Astrocyte of the spinal cord (primary cell): ENCODE measurements at regions not wholly inside any gene's neighbourhood (a gene's known extent, or its start where the extent isn't known, plus 50 kb on each side); places are given as distances from the start of the nearest gene placed in this dataset.

Experiments used
- DNase-seq: peaks from one replicate; pipeline ENCODE4 v3.0.0; 2011; ENCODE audit warnings: low read depth, low spot score
- H3K4me3 ChIP-seq: 2 replicates; pipeline ENCODE4 v1.5.1; 2011; ENCODE audit warnings: low read depth, mild to moderate bottlenecking, low read length, moderate library complexity
- CTCF ChIP-seq: IDR thresholded peaks from 2 replicates; pipeline ENCODE4 v1.5.1; 2012; ENCODE audit warnings: low read depth, mild to moderate bottlenecking, low read length, inconsistent platforms
- in situ Hi-C: cut with HindIII; loops from 2 replicates; pipeline ENCODE4 v1.10.0; 2017; ENCODE audit warnings: low sequenced_read_pairs

- peak; percentile 73 for TF ChIP-seq CTCF
- H3K4me3 ChIP-seq, result no peak overlapping the region
- in situ Hi-C loops, result no loop called here
- DNase-seq, result peak; percentile 84
Observed at GRCh38 chr3:71955240-71956068, 170.5 kb upstream of the PROK2 start.

GRCh38 chr3:71951842-71952241 is 166.9 kb upstream of the PROK2 start:
- H3K4me3 ChIP-seq, result no peak overlapping the region
- TF ChIP-seq CTCF, result no peak
- DNase-seq, result no peak
- in situ Hi-C loops, result no loop called here

- H3K4me3 ChIP-seq, result no peak overlapping the region
- no peak for TF ChIP-seq CTCF
- DNase-seq, result no peak
- in situ Hi-C loops, result no loop called here
Observed at GRCh38 chr3:71951361-71951760, 166.4 kb upstream of the PROK2 start.

GRCh38 chr3:71949442-71949841 is 164.5 kb upstream of the PROK2 start:
- no peak for TF ChIP-seq CTCF
- no peak for DNase-seq
- H3K4me3 ChIP-seq, result no peak overlapping the region
- in situ Hi-C loops, result no loop called here

- H3K4me3 ChIP-seq, result no peak overlapping the region
- no peak for DNase-seq
- TF ChIP-seq CTCF, result no peak
- in situ Hi-C loops, result no loop called here
Observed at GRCh38 chr3:71944482-71945065, 159.6 kb upstream of the PROK2 start.

GRCh38 chr3:71942432-71943187 is 157.7 kb upstream of the PROK2 start:
- TF ChIP-seq CTCF, result no peak
- no peak for DNase-seq
- in situ Hi-C loops, result no loop called here

More at GRCh38 chr3:71942432-71943187, 157.7 kb upstream of the PROK2 start:
- no peak overlapping the region for H3K4me3 ChIP-seq
